Psoas muscle (tissue), 7 donors: ENCODE measurements at regions not wholly inside any gene's neighbourhood (a gene's known extent, or its start where the extent isn't known, plus 50 kb on each side); places are given as distances from the start of the nearest gene placed in this dataset.

Source experiments
- ATAC-seq, 4 donors: fragments of 200-7000 bp; cut with Tn5 transposase; one replicate each; pipeline ENCODE4 v1.9.1; 2020; ENCODE audit warnings: moderate library complexity in 3 of 4, mild to moderate bottlenecking in 2 of 4
- DNase-seq, 2 donors: peaks; one replicate each; pipeline ENCODE4 v3.0.0-alpha.2; 2020
- H3K27ac ChIP-seq: fragments of 200-600 bp; one replicate; pipeline ENCODE4 v1.8.0; 2022
- H3K27me3 ChIP-seq, 3 donors: fragments of 200-600 bp in 1 of 3; one replicate each; pipeline versions ENCODE4 v1.6.1 to v1.8.0; 2013 to 2022; ENCODE audit warnings: low read length in 2 of 3, mild to moderate bottlenecking in 2 of 3, moderate library complexity in 1 of 3; ENCODE audit not compliant: insufficient read depth in 3 of 3
- H3K36me3 ChIP-seq, 2 donors: fragments of 200-600 bp in 1 of 2; one replicate each; pipeline versions ENCODE4 v1.6.1 to v1.8.0; 2013 to 2022; ENCODE audit warnings: low read depth in 1 of 2, mild to moderate bottlenecking in 1 of 2, moderate library complexity in 1 of 2; ENCODE audit not compliant: insufficient read depth in 1 of 2
- H3K4me1 ChIP-seq: fragments of 200-600 bp; one replicate; pipeline ENCODE4 v1.8.0; 2022
- H3K4me3 ChIP-seq: fragments of 200-600 bp; one replicate; pipeline ENCODE4 v1.8.0; 2022; ENCODE audit warnings: mild to moderate bottlenecking
- H3K9me3 ChIP-seq: fragments of 200-600 bp; one replicate; pipeline ENCODE4 v1.8.0; 2022
- WGBS, 3 donors: extraction: QIAGEN DNeasy Blood & Tissue Kit; methylation state at CpG; one replicate each; pipeline versions ENCODE4 v1.1.6 to v1.1.7; 2013; 5-methylcytosine and 5-hydroxymethylcytosine counted together
- intact Hi-C, 2 donors: fragments of 100-400 bp; cut with DNase I; formaldehyde crosslinking; loops; one replicate each; pipeline versions ENCODE4 v1.11.0 to v1.14.2; 2022
- TF ChIP-seq, protein P1 (sequence below): fragments of 200-600 bp; IDR thresholded peaks from one replicate; pipeline ENCODE4 v1.8.0; 2022; ENCODE audit warnings: antibody characterized with exemption
- donor health status: healthy with polysubstance abuse.
- donor health status: DM: no; HTN: no; CAD: no; lungs with moderate emphysema.
- donor health status: Bipolar disorder and iron deficiency.
- donor health status: healthy.
- donor health status: DM: yes; HTN: yes; CAD: no.
- donor health status: DM: no; HTN: no; CAD: no.
- donor health status: DM: yes; HTN: yes; CAD: no.

DNA sequence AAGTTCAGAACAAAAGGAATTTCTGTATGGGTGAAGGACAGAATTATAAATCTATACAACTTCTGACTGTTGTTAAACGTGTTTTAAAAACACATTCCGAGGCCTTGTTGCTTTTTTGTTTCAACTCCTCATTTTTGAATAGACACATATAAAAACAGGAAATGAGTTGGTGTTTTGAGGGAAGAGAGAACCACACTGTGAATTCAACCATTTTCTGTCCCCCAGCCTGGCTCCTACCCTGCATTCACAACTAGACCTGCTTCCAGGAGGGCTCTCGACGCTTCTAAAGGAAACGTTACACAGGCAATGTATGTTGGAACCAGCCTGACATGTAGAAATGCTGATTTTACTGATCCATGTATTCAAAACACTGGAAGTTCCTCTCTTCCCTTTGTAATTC is 76.5 kb downstream of the OR13A1 start:
- H3K4me1 ChIP-seq = no peaks in the 10 kb centered on the region
- intact Hi-C loops = loop anchor here in 1 of 2 donors (5.0 kb wide), 1 partner anchor 232 kb away; no protein-coding TSS in a partner anchor
- no peak for ATAC-seq

DNA sequence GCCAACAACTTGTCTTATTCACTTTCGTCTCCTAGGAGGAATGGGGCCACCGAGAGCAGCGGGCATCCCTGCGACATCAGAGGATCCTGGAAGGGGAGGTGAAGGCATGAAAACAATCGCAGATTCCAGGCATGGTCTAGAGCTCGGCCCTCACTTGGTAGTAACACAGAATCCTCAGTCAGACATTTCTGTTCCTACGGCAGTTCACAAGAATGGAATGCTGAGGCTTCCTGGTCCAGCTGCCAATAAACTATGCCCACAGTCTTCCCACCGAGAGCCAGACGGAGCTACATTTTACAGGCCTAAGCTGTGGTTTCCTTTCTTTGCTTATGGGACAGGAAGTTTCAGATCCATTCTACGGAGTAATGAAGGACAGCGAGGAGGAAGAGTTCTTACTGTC is 75.8 kb downstream of the OR13A1 start:
- Histone ChIP-seq H3K4me1 (no peaks in the 10 kb centered on the region), H3K4me3 (no peak overlapping the region), H3K27ac (no peak overlapping the region), H3K27me3 (no peaks in the 10 kb centered on the region), H3K9me3 (no peaks in the 10 kb centered on the region), H3K36me3 (no peaks in the 10 kb centered on the region)
- DNase-seq (no peak), ATAC-seq (no peak)
- TF ChIP-seq, protein P1, sequence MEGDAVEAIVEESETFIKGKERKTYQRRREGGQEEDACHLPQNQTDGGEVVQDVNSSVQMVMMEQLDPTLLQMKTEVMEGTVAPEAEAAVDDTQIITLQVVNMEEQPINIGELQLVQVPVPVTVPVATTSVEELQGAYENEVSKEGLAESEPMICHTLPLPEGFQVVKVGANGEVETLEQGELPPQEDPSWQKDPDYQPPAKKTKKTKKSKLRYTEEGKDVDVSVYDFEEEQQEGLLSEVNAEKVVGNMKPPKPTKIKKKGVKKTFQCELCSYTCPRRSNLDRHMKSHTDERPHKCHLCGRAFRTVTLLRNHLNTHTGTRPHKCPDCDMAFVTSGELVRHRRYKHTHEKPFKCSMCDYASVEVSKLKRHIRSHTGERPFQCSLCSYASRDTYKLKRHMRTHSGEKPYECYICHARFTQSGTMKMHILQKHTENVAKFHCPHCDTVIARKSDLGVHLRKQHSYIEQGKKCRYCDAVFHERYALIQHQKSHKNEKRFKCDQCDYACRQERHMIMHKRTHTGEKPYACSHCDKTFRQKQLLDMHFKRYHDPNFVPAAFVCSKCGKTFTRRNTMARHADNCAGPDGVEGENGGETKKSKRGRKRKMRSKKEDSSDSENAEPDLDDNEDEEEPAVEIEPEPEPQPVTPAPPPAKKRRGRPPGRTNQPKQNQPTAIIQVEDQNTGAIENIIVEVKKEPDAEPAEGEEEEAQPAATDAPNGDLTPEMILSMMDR = no peak
- WGBS, 3 donors = 52 to 63% (median 60%) methylated on average over 11 of the region's 11 CpGs
- intact Hi-C loops = loop anchor here (5.0 to 10.0 kb wide), 3 partner anchors 195 to 232 kb away; no protein-coding TSS in a partner anchor

More for the DNA sequence above, 76.5 kb downstream of the OR13A1 start:
- no peak overlapping the region for H3K4me3 ChIP-seq
- DNase-seq = no peak
- H3K27me3 ChIP-seq = no peaks in the 10 kb centered on the region
- H3K9me3 ChIP-seq = no peaks in the 10 kb centered on the region
- TF ChIP-seq, protein P1 = no peak
- H3K36me3 ChIP-seq = no peaks in the 10 kb centered on the region
- no peak overlapping the region for H3K27ac ChIP-seq
- 82 to 83% (median 82%) methylated on average over 5 of the region's 5 CpGs for whole genome bisulfite sequencing, 3 donors

DNA sequence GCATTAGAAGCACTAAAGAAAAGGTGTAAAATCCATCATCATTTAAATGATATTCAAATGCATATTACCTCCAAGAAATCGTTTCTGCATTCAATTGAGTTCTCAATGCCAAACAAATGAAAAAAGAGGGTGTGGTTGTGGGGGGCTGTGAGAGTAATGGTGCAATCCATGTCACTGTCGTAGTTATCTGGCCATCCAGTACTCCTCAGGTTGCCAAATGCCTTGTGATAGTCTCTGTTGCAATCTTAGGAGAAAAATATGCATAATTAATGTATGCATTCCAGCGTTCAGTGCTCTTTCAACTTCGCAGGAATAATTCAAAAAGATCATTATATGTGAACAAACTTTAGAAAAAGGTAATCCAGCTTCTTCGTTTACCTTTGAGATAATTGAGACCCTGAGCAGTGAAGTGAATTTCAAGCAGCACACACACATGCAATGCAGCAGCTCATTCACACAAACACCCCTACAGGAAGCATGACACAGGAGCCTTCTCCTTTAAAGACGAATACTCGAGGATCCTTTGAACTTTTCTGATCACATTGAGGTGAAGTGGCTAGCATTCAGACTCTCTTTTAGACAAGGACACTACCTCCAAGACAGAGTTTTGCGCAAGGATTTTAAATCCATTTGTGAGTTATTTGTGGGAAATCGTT is 73.4 kb downstream of the OR13A1 start:
- TF ChIP-seq, protein P1 = no peak
- DNase-seq (no peak), ATAC-seq (no peak)
- Histone ChIP-seq H3K4me1 (no peaks in the 10 kb centered on the region), H3K27me3 (peaks cover 0 to 2% (median 0%) of the 10 kb centered on the region in 3 donors), H3K27ac (no peak overlapping the region), H3K4me3 (no peak overlapping the region), H3K9me3 (no peaks in the 10 kb centered on the region), H3K36me3 (no peaks in the 10 kb centered on the region)
- intact Hi-C loops = loop anchor here (10.0 kb wide), 2 partner anchors 193 to 213 kb away; no protein-coding TSS in a partner anchor
- WGBS, 3 donors = 39 to 41% (median 40%) methylated on average over 9 of the region's 9 CpGs

DNA sequence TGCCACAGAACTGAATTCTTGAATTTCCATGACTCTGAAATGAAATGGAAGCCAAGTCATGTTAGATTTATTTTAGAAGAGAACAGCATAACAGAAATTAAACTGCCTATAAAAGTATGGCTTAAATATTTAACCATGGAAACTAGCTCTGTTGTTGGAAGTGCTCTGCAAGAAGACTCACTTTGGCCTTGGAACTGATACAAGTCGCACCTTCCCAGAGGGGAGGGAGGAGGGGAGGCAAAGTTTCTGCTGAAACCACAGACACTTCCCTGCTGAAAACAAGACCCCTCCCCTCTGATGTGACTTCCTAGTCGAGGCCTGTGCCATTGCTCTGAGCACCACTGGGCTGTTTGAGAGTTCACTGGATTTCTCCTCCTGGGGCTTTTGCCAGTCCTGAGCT is 72.1 kb downstream of the OR13A1 start:
- no peak for DNase-seq
- TF ChIP-seq, protein P1 = no peak
- 63 to 64% (median 64%) methylated on average over 2 of the region's 2 CpGs for WGBS, 3 donors
- no peak overlapping the region for H3K4me3 ChIP-seq
- no peak for ATAC-seq
- no peaks in the 10 kb centered on the region for H3K9me3 ChIP-seq
- no peak overlapping the region for H3K27ac ChIP-seq
- H3K27me3 ChIP-seq = peaks cover 0 to 2% (median 0%) of the 10 kb centered on the region in 3 donors
- no peaks in the 10 kb centered on the region for H3K36me3 ChIP-seq
- intact Hi-C loops = loop anchor here (10.0 kb wide), 2 partner anchors 192 to 212 kb away; no protein-coding TSS in a partner anchor
- H3K4me1 ChIP-seq = no peaks in the 10 kb centered on the region
